Karpas-422 (cell line): ENCODE measurements at regions not wholly inside any gene's neighbourhood (a gene's known extent, or its start where the extent isn't known, plus 50 kb on each side); places are given as distances from the start of the nearest gene placed in this dataset.
"Not testable (repeated sequence)": the region's sequence is repeated elsewhere in the genome, so short reads cannot be mapped to it uniquely, and the experiment has no call there.

Experiments used
- DNase-seq: peaks from one replicate; pipeline ENCODE4 v3.0.0-alpha.2; 2015
- H2AFZ ChIP-seq: fragments of 200-600 bp; sonication (generic); 2 replicates; pipeline ENCODE4 v1.6.1; 2014; ENCODE audit warnings: antibody characterized with exemption, low read length, mixed read lengths
- H3K27ac ChIP-seq: fragments of 200-600 bp; sonication (generic); 2 replicates; pipeline ENCODE4 v1.5.1; 2014; ENCODE audit warnings: mild to moderate bottlenecking, low read length, moderate library complexity
- H3K27me3 ChIP-seq: fragments of 200-600 bp; sonication (generic); 2 replicates; pipeline ENCODE4 v1.6.1; 2014; ENCODE audit warnings: low read length, mixed read lengths
- H3K36me3 ChIP-seq: fragments of 200-600 bp; sonication (generic); 2 replicates; pipeline ENCODE4 v1.6.1; 2014; ENCODE audit warnings: low read length, mixed read lengths; ENCODE audit not compliant: insufficient read depth
- H3K4me1 ChIP-seq: fragments of 200-600 bp; sonication (generic); 2 replicates; pipeline ENCODE4 v1.6.1; 2014; ENCODE audit warnings: mild to moderate bottlenecking, low read length, mixed read lengths
- H3K4me2 ChIP-seq: fragments of 200-600 bp; sonication (generic); 2 replicates; pipeline ENCODE4 v1.6.1; 2014; ENCODE audit warnings: low read length, low read depth, mild to moderate bottlenecking; ENCODE audit not compliant: poor library complexity, severe bottlenecking
- H3K4me3 ChIP-seq: fragments of 200-600 bp; sonication (generic); 2 replicates; pipeline ENCODE4 v1.5.1; 2014; ENCODE audit warnings: mild to moderate bottlenecking, antibody characterized with exemption, low read length, mixed read lengths
- H3K79me2 ChIP-seq: fragments of 200-600 bp; sonication (generic); 2 replicates; pipeline ENCODE4 v1.6.1; 2014; ENCODE audit warnings: mild to moderate bottlenecking, low read length, mixed read lengths
- H3K9ac ChIP-seq: fragments of 200-600 bp; sonication (generic); 2 replicates; pipeline ENCODE4 v1.6.0; 2014; ENCODE audit warnings: low read length
- H3K9me2 ChIP-seq: fragments of 200-600 bp; sonication (generic), shearing (Covaris generic); replicated peaks from 2 replicates; pipeline ENCODE4 v1.6.0; 2014; ENCODE audit warnings: mild to moderate bottlenecking, low read length, moderate library complexity; ENCODE audit not compliant: insufficient read depth
- H3K9me3 ChIP-seq: fragments of 300-700, 200-600 bp; sonication (generic); 2 replicates; pipeline ENCODE4 v1.6.1; 2014; ENCODE audit warnings: low read length, mixed read lengths
- H4K20me1 ChIP-seq: fragments of 200-600 bp; sonication (generic); 2 replicates; pipeline ENCODE4 v1.6.1; 2014; ENCODE audit warnings: mild to moderate bottlenecking, antibody characterized with exemption, low read length, low read depth; ENCODE audit not compliant: insufficient read depth

DNA sequence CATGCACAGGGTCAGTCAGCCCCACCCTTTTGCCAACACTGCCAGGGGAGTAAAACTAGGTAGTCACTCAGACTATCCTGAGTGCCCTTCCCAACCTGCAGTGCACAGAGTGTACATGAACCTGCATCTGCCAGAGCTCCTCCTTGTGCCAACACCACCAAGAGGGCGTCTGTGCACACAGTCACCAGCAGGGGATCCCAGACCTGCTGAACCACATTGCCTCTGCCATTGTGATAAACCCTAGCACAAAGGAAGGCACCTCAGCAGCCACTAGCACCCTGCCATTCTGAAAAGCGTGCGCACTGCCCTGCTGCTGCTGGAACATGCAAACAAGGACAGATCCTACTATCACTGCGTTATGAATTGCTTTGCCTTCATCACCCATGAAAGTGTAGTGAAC, 247.8 kb upstream of the POU3F4 start:
- H4K20me1 ChIP-seq, result no peaks in the 10 kb centered on the region
- H3K4me3 ChIP-seq, result no peak overlapping the region
- no peaks in the 10 kb centered on the region for H3K36me3 ChIP-seq
- H3K9me3 ChIP-seq, result peaks cover 52% of the 10 kb centered on the region
- H3K4me2 ChIP-seq, result no peak overlapping the region
- no peak for DNase-seq
- no peak overlapping the region for H2AFZ ChIP-seq
- H3K9me2 ChIP-seq, result no peaks in the 10 kb centered on the region
- no peak overlapping the region for H3K27ac ChIP-seq
- no peaks in the 10 kb centered on the region for H3K79me2 ChIP-seq
- no peak overlapping the region for H3K9ac ChIP-seq
- no peaks in the 10 kb centered on the region for H3K27me3 ChIP-seq
- no peaks in the 10 kb centered on the region for H3K4me1 ChIP-seq

DNA sequence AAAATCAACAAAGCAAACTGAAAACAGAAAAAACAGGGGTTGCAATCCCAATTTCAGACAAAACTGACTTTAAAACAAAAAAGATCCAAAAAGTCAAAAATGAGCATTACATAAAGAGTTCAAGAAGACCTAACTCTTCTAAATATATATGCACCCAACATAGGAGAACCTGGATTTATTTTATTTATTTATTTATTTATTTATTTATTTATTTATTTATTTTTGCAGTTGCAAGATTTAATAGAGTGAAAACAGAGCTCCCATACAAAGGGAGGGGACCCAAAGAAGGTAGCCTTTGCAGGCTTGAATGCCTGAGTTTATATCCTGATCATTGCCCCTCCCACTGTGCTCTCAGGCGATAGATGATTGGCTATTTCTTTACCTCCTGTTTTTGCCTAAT, 245.9 kb upstream of the POU3F4 start:
- not testable (repeated sequence) for H3K36me3 ChIP-seq, H3K4me1 ChIP-seq, H3K27ac ChIP-seq, H3K9me2 ChIP-seq, H3K4me2 ChIP-seq, DNase-seq, H4K20me1 ChIP-seq, H3K27me3 ChIP-seq, H3K9ac ChIP-seq, H2AFZ ChIP-seq, H3K4me3 ChIP-seq, H3K79me2 ChIP-seq
- peaks cover 53% of the 10 kb centered on the region for H3K9me3 ChIP-seq

GRCh38 chrX:83278988-83279387, 229.1 kb upstream of the POU3F4 start:
- Histone ChIP-seq H3K4me1 (no peaks in the 10 kb centered on the region), H3K9me2 (no peaks in the 10 kb centered on the region), H3K9me3 (peaks cover 4% of the 10 kb centered on the region; the same call in 1 of the 2 replicates), H3K79me2 (no peaks in the 10 kb centered on the region), H3K9ac (no peak overlapping the region), H3K4me3 (no peak overlapping the region), H3K27me3 (no peaks in the 10 kb centered on the region), H3K4me2 (no peak overlapping the region), H4K20me1 (no peaks in the 10 kb centered on the region), H3K36me3 (no peaks in the 10 kb centered on the region), H2AFZ (no peak overlapping the region), H3K27ac (no peak overlapping the region)
- DNase-seq, result no peak

- H3K79me2 ChIP-seq, H3K4me3 ChIP-seq, H3K4me2 ChIP-seq, H3K36me3 ChIP-seq, H2AFZ ChIP-seq, H3K9ac ChIP-seq, H3K9me3 ChIP-seq, DNase-seq, H3K4me1 ChIP-seq, H3K27ac ChIP-seq, H3K9me2 ChIP-seq, H3K27me3 ChIP-seq, H4K20me1 ChIP-seq: not testable (repeated sequence)
These were observed 221.5 kb upstream of the POU3F4 start for GRCh38 chrX:83286627-83287026.

- Histone ChIP-seq H3K27me3 (no peaks in the 10 kb centered on the region), H4K20me1 (no peaks in the 10 kb centered on the region), H3K4me3 (no peak overlapping the region), H3K9ac (no peak overlapping the region), H2AFZ (no peak overlapping the region), H3K36me3 (no peaks in the 10 kb centered on the region), H3K4me1 (no peaks in the 10 kb centered on the region), H3K9me2 (no peaks in the 10 kb centered on the region), H3K9me3 (peaks cover 30% of the 10 kb centered on the region), H3K27ac (no peak overlapping the region), H3K4me2 (no peak overlapping the region), H3K79me2 (no peaks in the 10 kb centered on the region)
- no peak for DNase-seq
These were observed 202.7 kb upstream of the POU3F4 start for GRCh38 chrX:83305381-83305780.

DNA sequence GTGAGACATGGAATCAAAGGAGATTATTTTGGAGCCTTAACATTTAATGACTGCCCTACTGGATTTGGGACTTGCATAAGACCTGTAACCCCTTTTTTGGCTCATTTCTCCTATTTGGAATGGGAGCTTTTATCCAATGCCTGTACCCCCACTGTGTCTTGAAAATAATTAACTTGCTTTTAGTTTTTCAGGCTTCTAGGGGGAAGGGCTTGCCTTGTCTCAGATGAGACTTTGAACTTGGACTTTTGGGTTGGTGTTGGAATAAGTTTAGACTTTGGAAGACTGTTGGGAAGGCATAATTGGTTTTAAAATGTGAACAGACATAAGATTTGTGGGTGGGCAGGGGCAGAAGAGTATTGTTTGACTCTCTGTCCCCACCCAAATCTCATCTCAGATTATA, 189.1 kb upstream of the POU3F4 start:
- Histone ChIP-seq H3K9ac (no peak overlapping the region), H3K4me1 (no peaks in the 10 kb centered on the region), H4K20me1 (no peaks in the 10 kb centered on the region), H3K27ac (no peak overlapping the region), H3K36me3 (no peaks in the 10 kb centered on the region), H3K79me2 (no peaks in the 10 kb centered on the region), H3K27me3 (no peaks in the 10 kb centered on the region), H3K4me3 (no peak overlapping the region), H3K4me2 (no peak overlapping the region), H3K9me3 (peaks cover 40% of the 10 kb centered on the region), H3K9me2 (no peaks in the 10 kb centered on the region), H2AFZ (no peak overlapping the region)
- DNase-seq, result no peak

- Histone ChIP-seq H3K27me3 (no peaks in the 10 kb centered on the region), H3K4me3 (no peak overlapping the region), H3K79me2 (no peaks in the 10 kb centered on the region), H3K4me2 (no peak overlapping the region), H3K9ac (no peak overlapping the region), H4K20me1 (no peaks in the 10 kb centered on the region), H3K4me1 (no peaks in the 10 kb centered on the region), H3K9me2 (no peaks in the 10 kb centered on the region), H3K27ac (no peak overlapping the region), H3K9me3 (peaks cover 19% of the 10 kb centered on the region), H3K36me3 (no peaks in the 10 kb centered on the region), H2AFZ (no peak overlapping the region)
- no peak for DNase-seq
These were observed 181.6 kb upstream of the POU3F4 start for GRCh38 chrX:83326539-83326938.

DNA sequence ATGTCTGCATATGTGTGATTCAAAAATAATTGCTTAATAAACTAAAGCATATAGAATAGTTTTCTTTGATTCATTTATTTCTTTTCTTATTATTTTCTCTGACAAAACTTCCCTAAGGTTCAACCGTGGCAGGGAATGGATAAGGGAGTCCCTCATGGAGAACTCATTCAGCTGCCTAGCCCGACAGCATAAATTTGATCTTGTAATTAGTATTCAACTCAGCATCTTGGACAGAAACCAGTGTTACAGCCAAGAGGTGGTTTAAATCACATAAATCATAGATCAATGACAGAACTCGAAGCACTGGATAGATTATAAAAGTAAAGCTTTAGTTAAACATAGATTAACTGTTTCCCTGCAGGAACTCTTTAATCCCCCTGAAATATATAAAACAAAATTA, 174.3 kb upstream of the POU3F4 start:
- Histone ChIP-seq H3K36me3 (no peaks in the 10 kb centered on the region), H3K9me2 (no peaks in the 10 kb centered on the region)

GRCh38 chrX:83336454-83336853, 171.6 kb upstream of the POU3F4 start:
- H3K9me2 ChIP-seq, result no peaks in the 10 kb centered on the region
- H3K4me2 ChIP-seq, result no peak overlapping the region
- no peaks in the 10 kb centered on the region for H3K79me2 ChIP-seq
- no peaks in the 10 kb centered on the region for H3K4me1 ChIP-seq
- H3K9me3 ChIP-seq, result peaks cover 13% of the 10 kb centered on the region; the same call in 1 of the 2 replicates
- no peak overlapping the region for H2AFZ ChIP-seq
- no peaks in the 10 kb centered on the region for H3K27me3 ChIP-seq
- no peak overlapping the region for H3K9ac ChIP-seq
- no peak overlapping the region for H3K27ac ChIP-seq
- no peak for DNase-seq
- no peak overlapping the region for H3K4me3 ChIP-seq
- H3K36me3 ChIP-seq, result no peaks in the 10 kb centered on the region
- H4K20me1 ChIP-seq, result no peaks in the 10 kb centered on the region

More for the DNA sequence above, 174.3 kb upstream of the POU3F4 start:
- Histone ChIP-seq H3K9ac (no peak overlapping the region), H3K9me3 (peaks cover 14% of the 10 kb centered on the region; the same call in 1 of the 2 replicates), H4K20me1 (no peaks in the 10 kb centered on the region), H2AFZ (no peak overlapping the region), H3K4me1 (no peaks in the 10 kb centered on the region), H3K27me3 (no peaks in the 10 kb centered on the region), H3K4me3 (no peak overlapping the region), H3K4me2 (no peak overlapping the region), H3K27ac (no peak overlapping the region), H3K79me2 (no peaks in the 10 kb centered on the region)
- no peak for DNase-seq
